DND-41 (cell line): ENCODE measurements at regions not wholly inside any gene's neighbourhood (a gene's known extent, or its start where the extent isn't known, plus 50 kb on each side); places are given as distances from the start of the nearest gene placed in this dataset.

Experiments used
- EZH2 ChIP-seq: IDR thresholded peaks from 3 replicates; pipeline ENCODE4 v1.6.1; 2012; ENCODE audit warnings: borderline replicate concordance, low read depth, mild to moderate bottlenecking, moderate library complexity, low read length, inconsistent platforms; ENCODE audit not compliant: severe bottlenecking
- TF ChIP-seq, protein P1 (sequence below): IDR thresholded peaks from 2 replicates; pipeline ENCODE4 v1.5.1; 2012; ENCODE audit warnings: borderline replicate concordance, low read length, moderate library complexity, mild to moderate bottlenecking; ENCODE audit not compliant: poor library complexity, severe bottlenecking; ENCODE audit errors: extremely low read depth

DNA sequence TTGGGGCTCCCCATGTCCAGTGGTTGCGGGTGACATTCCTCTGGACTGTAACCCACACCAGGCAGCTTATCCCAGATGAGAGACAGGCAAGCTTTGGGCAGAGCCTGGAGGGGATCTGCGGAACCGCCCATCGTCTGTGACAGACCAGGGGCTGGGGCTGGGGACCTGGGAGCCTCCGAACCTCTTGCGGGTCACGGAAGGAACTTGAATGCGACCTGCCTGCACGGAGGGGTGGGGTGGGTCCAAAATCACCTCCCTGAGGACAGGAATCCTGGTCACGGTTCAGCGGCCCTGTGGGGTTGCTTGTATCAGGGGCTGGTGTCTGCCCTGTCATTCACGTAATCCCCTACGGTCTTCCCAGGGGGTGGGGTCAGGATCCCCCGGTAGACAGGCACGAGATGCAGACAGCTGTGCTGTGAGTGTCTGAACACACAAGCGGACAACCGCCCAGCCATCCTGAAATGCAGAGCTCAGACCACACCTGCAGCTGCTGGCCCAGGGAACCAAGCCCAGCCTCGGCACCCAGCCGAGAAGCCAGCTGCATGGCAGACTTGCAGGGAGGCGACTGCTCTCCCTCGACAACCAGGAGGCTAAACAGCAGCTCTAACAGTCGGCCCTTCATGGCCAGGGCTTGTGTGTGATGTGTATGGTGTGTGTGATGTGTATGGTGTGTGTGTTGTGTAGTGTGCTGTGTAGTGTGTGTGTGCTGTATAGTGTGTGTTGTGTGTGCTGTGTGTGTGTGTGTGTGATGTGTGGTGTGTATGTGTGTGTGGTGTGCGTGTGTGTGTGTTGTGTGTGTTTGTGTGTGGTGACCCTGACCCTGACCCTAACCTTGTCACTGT, 105.9 kb upstream of the ADRA2C start:
- TF ChIP-seq, protein P1, sequence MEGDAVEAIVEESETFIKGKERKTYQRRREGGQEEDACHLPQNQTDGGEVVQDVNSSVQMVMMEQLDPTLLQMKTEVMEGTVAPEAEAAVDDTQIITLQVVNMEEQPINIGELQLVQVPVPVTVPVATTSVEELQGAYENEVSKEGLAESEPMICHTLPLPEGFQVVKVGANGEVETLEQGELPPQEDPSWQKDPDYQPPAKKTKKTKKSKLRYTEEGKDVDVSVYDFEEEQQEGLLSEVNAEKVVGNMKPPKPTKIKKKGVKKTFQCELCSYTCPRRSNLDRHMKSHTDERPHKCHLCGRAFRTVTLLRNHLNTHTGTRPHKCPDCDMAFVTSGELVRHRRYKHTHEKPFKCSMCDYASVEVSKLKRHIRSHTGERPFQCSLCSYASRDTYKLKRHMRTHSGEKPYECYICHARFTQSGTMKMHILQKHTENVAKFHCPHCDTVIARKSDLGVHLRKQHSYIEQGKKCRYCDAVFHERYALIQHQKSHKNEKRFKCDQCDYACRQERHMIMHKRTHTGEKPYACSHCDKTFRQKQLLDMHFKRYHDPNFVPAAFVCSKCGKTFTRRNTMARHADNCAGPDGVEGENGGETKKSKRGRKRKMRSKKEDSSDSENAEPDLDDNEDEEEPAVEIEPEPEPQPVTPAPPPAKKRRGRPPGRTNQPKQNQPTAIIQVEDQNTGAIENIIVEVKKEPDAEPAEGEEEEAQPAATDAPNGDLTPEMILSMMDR, result no peak
- TF ChIP-seq EZH2, result no peak
